DMS53 treated with DMSO at 0.1 percent for 48 hours (cell line): ENCODE measurements at regions not wholly inside any gene's neighbourhood (a gene's known extent, or its start where the extent isn't known, plus 50 kb on each side); places are given as distances from the start of the nearest gene placed in this dataset.

ENCODE experiments used
- DNase-seq: peaks from one replicate; lab custom pipeline; 2025; ENCODE audit not compliant: unreplicated experiment; lab: John Stamatoyannopoulos, UW

DNA sequence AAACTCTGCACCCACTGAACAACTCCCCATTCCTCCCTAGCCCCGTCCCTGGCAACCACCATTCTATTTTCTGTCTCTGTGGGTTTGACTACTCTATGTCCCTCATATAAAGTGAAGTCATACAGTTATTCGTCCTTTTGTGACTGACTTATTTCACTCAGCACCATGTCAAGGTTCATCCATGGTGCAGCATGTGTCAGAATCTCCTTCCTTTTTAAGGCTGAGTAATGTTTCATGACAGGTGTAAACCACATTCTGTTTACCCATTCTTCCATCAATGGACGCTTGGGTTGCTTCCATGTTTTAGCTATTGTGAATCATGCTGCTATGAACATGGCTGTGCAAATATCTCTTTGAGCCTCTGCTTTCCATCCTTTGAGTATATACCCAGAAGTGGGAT, 192.3 kb upstream of the NSMCE3 start:
- no peak for DNase-seq

- no peak for DNase-seq
Measured at GRCh38 chr15:29458361-29458760, 188.7 kb upstream of the NSMCE3 start.

- DNase-seq: no peak
Measured at GRCh38 chr15:29457729-29458128, 188.1 kb upstream of the NSMCE3 start.

- DNase-seq: no peak
Measured at GRCh38 chr15:29456964-29457363, 187.3 kb upstream of the NSMCE3 start.

- DNase-seq: no peak
Measured at GRCh38 chr15:29456255-29456654, 186.6 kb upstream of the NSMCE3 start.

DNA sequence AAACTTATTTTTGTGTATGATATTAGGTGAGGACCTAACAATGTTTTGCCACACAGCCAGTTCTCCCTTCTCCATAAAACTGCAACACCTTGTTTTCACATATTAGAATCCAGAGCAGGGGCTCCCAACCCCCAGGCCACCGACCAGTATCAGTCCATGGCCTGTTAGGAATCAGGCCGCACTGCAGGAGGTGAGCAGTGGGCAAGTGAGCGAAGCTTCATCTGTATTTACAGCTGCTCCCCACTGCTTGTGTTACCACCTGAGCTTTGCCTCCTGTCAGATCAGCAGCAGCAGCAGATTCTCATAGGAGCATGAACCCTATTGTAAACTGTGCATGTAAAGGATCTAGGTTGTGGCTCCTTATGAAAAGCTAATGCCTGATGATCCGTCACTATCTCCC, 185.9 kb upstream of the NSMCE3 start:
- DNase-seq: no peak

- DNase-seq: no peak
Measured at GRCh38 chr15:29455055-29455454, 185.4 kb upstream of the NSMCE3 start.

- no peak for DNase-seq
Measured at GRCh38 chr15:29454506-29454905, 184.9 kb upstream of the NSMCE3 start.

- no peak for DNase-seq
Measured at GRCh38 chr15:29452881-29453731, 183.5 kb upstream of the NSMCE3 start.

DNA sequence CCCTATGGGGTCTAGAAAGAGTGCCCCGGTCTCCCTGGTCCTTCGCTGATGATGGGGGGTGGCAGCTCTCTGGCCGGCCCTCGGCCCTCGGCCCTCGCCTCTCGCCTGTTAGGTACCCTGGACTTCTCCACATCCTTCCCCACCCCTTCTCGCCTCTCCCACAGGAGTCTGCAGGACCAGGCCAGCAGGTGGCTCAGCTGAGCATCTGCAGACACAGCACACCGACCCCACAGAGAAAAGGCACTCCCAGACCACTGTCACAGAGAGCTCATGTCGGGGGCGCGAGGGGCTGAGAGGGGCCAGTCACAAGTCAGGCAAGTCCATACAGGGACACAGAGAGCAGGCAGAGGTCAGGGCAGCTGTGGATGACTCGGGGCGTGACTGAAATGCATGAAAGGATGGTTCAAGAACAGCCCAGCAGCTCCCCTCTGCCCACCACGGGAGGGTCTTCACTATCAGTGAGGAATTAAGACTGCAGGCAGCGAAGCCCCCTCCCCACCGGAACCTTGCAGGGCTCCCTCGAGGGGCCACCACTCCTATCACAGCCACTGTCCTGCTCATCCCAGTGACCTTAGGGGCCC, 181.7 kb upstream of the NSMCE3 start:
- no peak for DNase-seq

- no peak for DNase-seq
Measured at GRCh38 chr15:29449136-29449535, 179.5 kb upstream of the NSMCE3 start.

- no peak for DNase-seq
Measured at GRCh38 chr15:29448320-29448719, 178.7 kb upstream of the NSMCE3 start.

DNA sequence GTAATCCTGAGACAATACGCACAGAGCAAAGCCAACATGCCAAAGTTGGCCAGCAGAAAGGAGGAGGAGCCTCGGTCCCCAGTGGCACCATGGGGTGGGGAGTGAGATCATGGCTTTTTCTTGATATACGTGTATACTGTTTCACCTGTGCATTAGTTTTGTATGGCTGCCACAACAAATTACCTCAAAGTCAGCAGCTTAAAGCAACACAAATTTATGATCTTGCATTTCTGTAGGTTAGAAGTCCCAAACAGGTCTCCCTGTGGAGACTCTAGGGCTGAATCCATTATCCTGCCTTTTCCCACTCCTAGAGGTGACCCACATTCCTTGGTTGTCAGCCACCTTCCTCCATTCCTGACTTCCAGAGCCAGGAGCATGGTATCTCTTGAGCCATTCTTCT, 176.9 kb upstream of the NSMCE3 start:
- no peak for DNase-seq

GRCh38 chr15:29442532-29442931, 172.9 kb upstream of the NSMCE3 start:
- DNase-seq: no peak

GRCh38 chr15:29440541-29440940, 170.9 kb upstream of the NSMCE3 start:
- no peak for DNase-seq

- peak; percentile 49 for DNase-seq
Measured at GRCh38 chr15:29438703-29439055, 169.1 kb upstream of the NSMCE3 start.

DNA sequence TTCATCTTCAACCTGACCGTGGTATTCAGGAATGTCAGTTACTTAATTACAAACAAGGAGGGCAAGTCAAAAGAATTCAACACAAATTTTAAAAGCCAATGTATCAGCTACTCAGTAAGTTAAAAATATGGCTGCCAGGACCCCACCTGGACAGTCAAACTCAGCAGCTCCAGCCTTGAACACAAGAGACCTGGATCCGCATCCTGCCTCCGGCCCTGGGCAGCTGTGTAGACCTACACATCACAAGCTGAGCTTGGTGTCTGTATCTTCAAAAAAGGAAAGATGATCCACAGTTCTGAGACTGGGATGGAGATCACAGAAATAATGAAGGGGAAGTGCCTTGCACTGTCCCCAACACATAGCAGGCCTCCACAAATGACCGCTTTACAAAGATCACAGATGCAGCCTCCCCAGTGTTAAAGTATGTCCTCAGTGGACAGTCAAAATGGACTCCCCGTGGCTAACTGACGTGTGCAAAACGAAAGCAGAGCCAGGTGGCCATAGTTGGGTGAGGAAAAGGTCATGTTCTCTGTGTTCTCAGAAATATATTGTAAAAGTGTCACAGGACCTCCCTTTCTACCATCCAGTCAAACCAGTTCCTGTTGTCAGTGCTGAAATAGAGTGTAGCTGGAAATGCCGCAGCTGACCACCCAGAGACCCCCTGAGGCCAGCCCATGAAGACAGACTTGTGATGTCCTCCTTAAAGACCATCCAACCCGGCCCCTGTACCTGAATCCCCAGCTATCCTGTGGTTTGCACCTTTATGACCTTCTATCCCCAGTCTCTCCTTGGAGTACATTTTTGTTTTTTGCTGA, 168.5 kb upstream of the NSMCE3 start:
- DNase-seq: no peak

DNA sequence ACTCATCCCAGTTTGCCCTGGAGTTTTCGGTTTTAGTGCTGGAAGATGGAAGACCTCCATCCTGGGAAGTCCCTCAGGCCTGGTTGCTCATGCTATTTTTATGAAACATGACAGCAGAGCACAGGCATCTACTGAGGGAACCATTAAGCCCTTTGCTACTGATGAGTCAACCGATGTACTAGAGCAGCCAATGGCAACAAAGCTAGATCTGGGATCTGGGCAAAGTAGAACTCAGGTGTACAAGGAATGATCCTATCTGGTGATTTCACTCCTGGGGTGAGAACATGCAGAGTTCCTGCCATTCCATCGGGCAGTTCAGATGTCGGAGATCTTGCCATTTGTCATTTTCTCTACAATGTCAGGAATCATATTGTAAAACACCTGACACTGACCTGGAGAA, 166.2 kb upstream of the NSMCE3 start:
- no peak for DNase-seq

- DNase-seq: no peak
Measured at GRCh38 chr15:29434280-29434679, 164.7 kb upstream of the NSMCE3 start.

DNA sequence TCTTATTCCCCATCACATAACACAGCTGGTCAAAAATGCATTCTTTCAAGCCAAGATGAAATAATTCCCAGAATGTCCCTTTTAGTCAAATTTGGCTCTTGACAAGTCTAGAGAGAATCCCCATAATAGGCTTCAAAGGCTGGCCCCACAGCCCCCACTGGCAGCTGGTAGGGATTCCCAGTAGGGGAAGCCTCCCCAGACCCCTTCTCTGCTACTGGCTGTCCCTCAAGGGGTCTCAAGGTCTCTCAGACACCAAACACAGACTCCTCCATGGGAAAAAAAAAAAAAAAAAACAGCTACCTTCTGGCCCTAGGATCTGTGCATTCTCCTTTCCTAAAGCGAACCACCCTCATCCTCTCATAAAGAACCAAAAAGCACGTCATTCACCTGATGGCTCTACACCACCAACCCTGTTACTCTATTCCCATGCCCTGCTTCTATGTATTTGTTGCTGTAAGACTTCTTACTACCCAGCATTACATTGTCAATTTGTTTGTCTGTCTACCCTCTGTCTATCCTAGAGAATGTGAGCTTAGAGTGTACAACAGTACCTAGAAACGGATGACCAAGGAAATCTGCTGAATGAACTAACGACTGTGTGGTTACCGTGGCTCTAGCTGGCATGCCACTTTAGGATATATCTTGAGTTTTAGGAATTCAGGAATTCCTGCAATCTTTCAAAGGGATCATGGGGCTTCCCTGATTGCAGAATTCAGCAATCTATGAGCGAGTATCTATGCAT, 164.1 kb upstream of the NSMCE3 start:
- no peak for DNase-seq

DNA sequence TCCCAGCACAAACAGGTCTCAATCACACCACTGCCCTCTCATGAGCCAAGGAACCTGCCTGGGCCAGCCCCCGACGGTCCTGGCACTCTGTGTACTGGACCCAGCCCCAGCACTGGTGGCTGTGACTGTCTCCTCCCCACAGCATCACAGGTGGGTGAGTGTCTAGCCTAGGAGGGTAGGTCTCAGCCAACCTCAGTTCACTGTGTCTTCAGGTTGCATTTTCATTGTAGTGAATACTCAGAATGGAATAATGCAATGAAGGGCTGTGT, 163.4 kb upstream of the NSMCE3 start:
- DNase-seq: no peak
